K562 (cell line): ENCODE measurements at regions not wholly inside any gene's neighbourhood (a gene's known extent, or its start where the extent isn't known, plus 50 kb on each side); places are given as distances from the start of the nearest gene placed in this dataset.

ENCODE experiments used
- ATAC-seq: fragments of 200-7000 bp; cut with Tn5 transposase; 3 replicates; pipeline ENCODE4 v1.9.1; 2020; ENCODE audit warnings: moderate library complexity
- BruUV-seq: library from RNA; stranded (reverse); fragments of 400-500 nt; replicated peaks from 2 replicates; lab custom pipeline; 2021; lab: Mats Ljungman, UMichigan
- CTCF ChIA-PET: fragments of 300-600 bp; formaldehyde crosslinking; extraction: SDS; loops from one replicate; lab custom pipeline; 2021; ENCODE audit warnings: low intra/inter-chr PET ratio; lab: Yijun Ruan, JAX
- POLR2A ChIA-PET: fragments of 300-600, 350-650 bp; sonication (Branson Sonifier 250); formaldehyde crosslinking; extraction: SDS; loops from one replicate; lab custom pipeline; 2021; ENCODE audit warnings: antibody characterized with exemption, inconsistent platforms; lab: Yijun Ruan, JAX
- DNase-seq, 4 experiments: peaks; one replicate each; pipeline versions ENCODE4 v3.0.0 to v3.0.0-alpha.2; 2011 to 2018; ENCODE audit warnings: low spot score in 3 of 4, mixed read lengths in 3 of 4; ENCODE audit errors: extremely low read depth in 1 of 4
- FAIRE-seq: peaks from 2 replicates; lab custom pipeline; 2011; peaks lifted over from hg19 to GRCh38; lab: Jason Lieb, UNC
- H2AFZ ChIP-seq: 2 replicates; pipeline ENCODE4 v1.6.0; 2011; ENCODE audit warnings: low read depth, low read length, control low read depth, inconsistent platforms
- H3K27ac ChIP-seq: fragments of 200-600 bp; 3 replicates; pipeline ENCODE4 v1.8.0; 2011; ENCODE audit warnings: low read depth, mild to moderate bottlenecking, control low read depth, inconsistent platforms, low read length, moderate library complexity, mixed read lengths; ENCODE audit errors: extremely low read depth
- H3K27me3 ChIP-seq, 2 experiments: fragments of 300-600 bp in 1 of 2; 2 replicates in 1 of 2; 3 replicates in 1 of 2; pipeline versions ENCODE4 v1.6.0 to v1.8.0; 2011; ENCODE audit warnings: inconsistent platforms in 2 of 2, low read length in 2 of 2, mild to moderate bottlenecking in 1 of 2, mixed read lengths in 1 of 2, moderate library complexity in 1 of 2; ENCODE audit not compliant: control insufficient read depth in 2 of 2, insufficient read depth in 2 of 2
- H3K36me3 ChIP-seq: fragments of 300-600 bp; 3 replicates; pipeline ENCODE4 v1.8.0; 2011; ENCODE audit warnings: mild to moderate bottlenecking, low read length, inconsistent platforms; ENCODE audit not compliant: control insufficient read depth, insufficient read depth
- H3K4me1 ChIP-seq, 2 experiments: fragments of 200-600 bp in 1 of 2; replicated peaks in 1 of 2; 2 replicates in 1 of 2; 3 replicates in 1 of 2; pipeline versions ENCODE4 v1.5.1 to v1.8.0; 2011; ENCODE audit warnings: inconsistent platforms in 2 of 2, low read length in 2 of 2, mild to moderate bottlenecking in 1 of 2, mixed read lengths in 1 of 2, moderate library complexity in 1 of 2; ENCODE audit not compliant: control insufficient read depth in 2 of 2, insufficient read depth in 2 of 2
- H3K4me2 ChIP-seq: 2 replicates; pipeline ENCODE4 v1.6.1; 2011; ENCODE audit warnings: low read length, control low read depth, inconsistent platforms, mixed read lengths; ENCODE audit not compliant: insufficient read depth
- H3K4me3 ChIP-seq: fragments of 200-600 bp; sonication (generic), shearing (Covaris generic); 2 replicates; pipeline ENCODE4 v1.5.1; 2016; ENCODE audit warnings: control low read depth, inconsistent platforms
- H3K79me2 ChIP-seq: fragments of 200-600 bp; 3 replicates; pipeline ENCODE4 v1.8.0; 2011; ENCODE audit warnings: low read length, inconsistent platforms; ENCODE audit not compliant: control insufficient read depth, insufficient read depth
- H3K9ac ChIP-seq, 2 experiments: 2 replicates each; pipeline versions ENCODE4 v1.6.0 to v1.6.1; 2011; ENCODE audit warnings: low read depth in 2 of 2, low read length in 2 of 2, control low read depth in 1 of 2, inconsistent platforms in 1 of 2, mild to moderate bottlenecking in 1 of 2, mixed read lengths in 1 of 2; ENCODE audit not compliant: insufficient read depth in 1 of 2
- H3K9me1 ChIP-seq: one replicate; pipeline ENCODE4 v1.6.0; 2011; ENCODE audit warnings: inconsistent platforms, mild to moderate bottlenecking, low read length, moderate library complexity; ENCODE audit not compliant: control insufficient read depth, insufficient read depth
- H3K9me3 ChIP-seq: replicated peaks from 2 replicates; pipeline ENCODE4 v1.5.1; 2011; ENCODE audit warnings: low read depth, low read length, inconsistent platforms; ENCODE audit not compliant: control insufficient read depth, insufficient read depth
- H4K20me1 ChIP-seq: replicated peaks from 2 replicates; pipeline ENCODE4 v1.6.1; 2011; ENCODE audit warnings: low read length, inconsistent platforms, mixed read lengths; ENCODE audit not compliant: control insufficient read depth, insufficient read depth
- CBX3 ChIP-seq, 2 experiments: IDR thresholded peaks; 1 replicate in 1 of 2; 2 replicates in 1 of 2; pipeline ENCODE4 v1.6.1; 2012; ENCODE audit warnings: inconsistent platforms in 2 of 2, low read length in 2 of 2, borderline replicate concordance in 1 of 2, control low read depth in 1 of 2
- CBX8 ChIP-seq: fragments of 200-600 bp; sonication (generic); IDR thresholded peaks from 2 replicates; pipeline ENCODE4 v1.6.1; 2012; ENCODE audit warnings: borderline replicate concordance, mixed run types, low read depth, mild to moderate bottlenecking, moderate library complexity, mixed read lengths, low read length, control low read depth, inconsistent platforms; ENCODE audit not compliant: poor library complexity, severe bottlenecking; ENCODE audit errors: extremely low read depth
- POLR2A ChIP-seq: fragments of 450-650 bp; conservative IDR thresholded peaks from 2 replicates; pipeline ENCODE4 v1.6.1; 2016
- RBM25 ChIP-seq: fragments of 200-400 bp; formaldehyde crosslinking; IDR thresholded peaks from 2 replicates; pipeline ENCODE4 v1.6.1; 2018; ENCODE audit warnings: low read length, low read depth, moderate library complexity; ENCODE audit not compliant: severe bottlenecking
- SPI1 ChIP-seq: IDR thresholded peaks from 2 replicates; pipeline ENCODE4 v1.6.1; 2011; ENCODE audit warnings: low read depth, low read length, control low read depth, borderline replicate concordance
- SREBF1 ChIP-seq: fragments of 150-350 bp; IDR thresholded peaks from 2 replicates; pipeline ENCODE4 v1.6.1; 2014; ENCODE audit warnings: antibody characterized with exemption, low read depth, low read length, borderline replicate concordance
- TRIM24 ChIP-seq, 2 experiments: fragments of 450-650 bp; IDR thresholded peaks; 2 replicates each; pipeline ENCODE4 v1.6.1; 2016
- TRIM28 ChIP-seq: fragments of 450-650 bp; IDR thresholded peaks from 2 replicates; pipeline ENCODE4 v1.6.1; 2017
- ZFP30 ChIP-seq: fragments of 250-450 bp; sonication (Bioruptor Pico); IDR thresholded peaks from 2 replicates; pipeline ENCODE4 v1.8.0; 2022; ENCODE audit warnings: moderate library complexity, mild to moderate bottlenecking, inconsistent platforms, borderline replicate concordance
- ZNF277 ChIP-seq: fragments of 250-450 bp; sonication (Bioruptor Pico); IDR thresholded peaks from 2 replicates; pipeline ENCODE4 v1.8.0; 2022; ENCODE audit warnings: inconsistent platforms, mild to moderate bottlenecking, moderate library complexity, borderline replicate concordance
- ZNF280A ChIP-seq: fragments of 450-650 bp; IDR thresholded peaks from 2 replicates; pipeline ENCODE4 v1.6.1; 2018; ENCODE audit warnings: mild to moderate bottlenecking, low read depth; ENCODE audit not compliant: partially characterized antibody
- WGBS: fragments of 100-300 bp; shearing (Covaris generic); methylation state at CpG from one replicate; pipeline ENCODE4 v1.1.6; 2016; ENCODE audit warnings: low coverage, mixed read lengths; ENCODE audit not compliant: insufficient coverage; ENCODE audit errors: missing lambda C conversion rate; 5-methylcytosine and 5-hydroxymethylcytosine counted together
- in situ Hi-C: fragments of 300-500 bp; cut with MboI; formaldehyde crosslinking; loops from 4 replicates; pipeline ENCODE4 v1.15.0; 2018; ENCODE audit warnings: inconsistent platforms, mixed read lengths
- intact Hi-C: fragments of 100-400 bp; cut with micrococcal nuclease; formaldehyde crosslinking; loops from 2 replicates; pipeline ENCODE4 v1.14.2; 2022

GRCh38 chr15:69924531-69924930 lies 173.2 kb downstream of the TLE3 start:
- no peak for DNase-seq
- Histone ChIP-seq H3K4me1 (no peaks in the 10 kb centered on the region), H3K9me3 (0 out of 2 replicates have a peak, but pooled peaks cover 3% of the 10 kb centered on the region), H3K27me3 (no peaks in the 10 kb centered on the region), H3K4me3 (no peak overlapping the region), H3K4me2 (no peak overlapping the region), H3K9me1 (no peaks in the 10 kb centered on the region), H3K9ac (no peak overlapping the region), H3K36me3 (no peaks in the 10 kb centered on the region), H4K20me1 (no peaks in the 10 kb centered on the region), H3K79me2 (no peaks in the 10 kb centered on the region), H2AFZ (no peak overlapping the region), H3K27ac (no peak overlapping the region)
- ATAC-seq, result no peak
- TF ChIP-seq POLR2A (no peak), ZNF277 (CRISPR knock-in tag) (no peak), ZFP30 (peak; percentile 65; the same call in 1 of the 2 replicates), TRIM28 (peak; percentile 62; the same call in 1 of the 2 replicates), CBX8 (no peak), ZNF280A (peak; percentile 82), RBM25 (peak; percentile 4), SREBF1 (no peak), SPI1 (no peak), CBX3 (IDR thresholded peaks at IDR 0.05; ENCODE audit: borderline replicate concordance in 1 of 2, low read length in 2 of 2) (peak in 1 of 2 experiments; percentile 39; a peak in 1 of 3 replicates), TRIM24 (IDR thresholded peaks at IDR 0.05) (peak in 1 of 2 experiments; percentile 22; a peak in 1 of 4 replicates)
- POLR2A ChIA-PET, result no interaction called here
- in situ Hi-C loops (no loop called here), intact Hi-C loops (no loop called here)
- FAIRE-seq, result no peak
- WGBS, result 0% methylated on average over 1 of the region's 1 CpG
- CTCF ChIA-PET, result no interaction called here
- BruUV-seq, result no TSS peak
